HepG2 (cell line): ENCODE measurements at regions not wholly inside any gene's neighbourhood (a gene's known extent, or its start where the extent isn't known, plus 50 kb on each side); places are given as distances from the start of the nearest gene placed in this dataset.
A peak's percentile ranks its signal among the peaks of the same experiment; 100 is the strongest.

Experiments used
- ESRRA ChIP-seq: sonication (generic); formaldehyde crosslinking; IDR thresholded peaks from 2 replicates; pipeline ENCODE4 v1.5.1; 2020; ENCODE audit warnings: mild to moderate bottlenecking, low read depth, missing genetic modification reagents
- KLF12 ChIP-seq: sonication (generic); formaldehyde crosslinking; IDR thresholded peaks from 2 replicates; pipeline ENCODE4 v1.4.0; 2020; ENCODE audit warnings: missing genetic modification reagents, borderline replicate concordance
- MTF1 ChIP-seq: sonication (generic); formaldehyde crosslinking; IDR thresholded peaks from 2 replicates; pipeline ENCODE4 v1.5.0; 2020; ENCODE audit warnings: missing genetic modification reagents
- PRPF4 ChIP-seq: fragments of 200-400 bp; formaldehyde crosslinking; IDR thresholded peaks from 2 replicates; pipeline ENCODE4 v1.6.1; 2016; ENCODE audit warnings: low read length, low read depth; ENCODE audit not compliant: poor library complexity, severe bottlenecking
- SNAPC2 ChIP-seq: sonication (generic); formaldehyde crosslinking; IDR thresholded peaks from 2 replicates; pipeline ENCODE4 v1.8.1; 2022; ENCODE audit warnings: mild to moderate bottlenecking, missing genetic modification reagents
- THAP9 ChIP-seq: sonication (generic); formaldehyde crosslinking; IDR thresholded peaks from 2 replicates; pipeline ENCODE4; 2020; ENCODE audit warnings: missing genetic modification reagents, mild to moderate bottlenecking, borderline replicate concordance
- TMF1 ChIP-seq: sonication (generic); formaldehyde crosslinking; IDR thresholded peaks from 2 replicates; pipeline ENCODE4 v1.8.1; 2022; ENCODE audit warnings: low read depth, missing genetic modification reagents
- ZBTB46 ChIP-seq: sonication (generic); formaldehyde crosslinking; IDR thresholded peaks from 2 replicates; pipeline ENCODE4 v1.4.0; 2020; ENCODE audit warnings: mild to moderate bottlenecking, missing genetic modification reagents, borderline replicate concordance
- ZEB1 ChIP-seq: IDR thresholded peaks from 2 replicates; pipeline ENCODE4 v1.6.1; 2012; ENCODE audit warnings: mild to moderate bottlenecking, low read depth, inconsistent platforms; ENCODE audit not compliant: insufficient replicate concordance
- ZFY ChIP-seq: sonication (generic); formaldehyde crosslinking; IDR thresholded peaks from 2 replicates; pipeline ENCODE4 v1.4.0; 2020; ENCODE audit warnings: missing genetic modification reagents
- ZNF558 ChIP-seq: sonication (generic); formaldehyde crosslinking; IDR thresholded peaks from 2 replicates; pipeline ENCODE4 v1.9.0; 2022; ENCODE audit warnings: mild to moderate bottlenecking, missing genetic modification reagents, borderline replicate concordance
- ZNF607 ChIP-seq: sonication (generic); formaldehyde crosslinking; IDR thresholded peaks from 2 replicates; pipeline ENCODE4 v1.5.1; 2020; ENCODE audit warnings: missing genetic modification reagents, mild to moderate bottlenecking, borderline replicate concordance
- TF ChIP-seq, protein P1 (sequence below): sonication (generic); formaldehyde crosslinking; IDR thresholded peaks from 2 replicates; pipeline ENCODE4 v1.4.0; 2020; ENCODE audit warnings: missing genetic modification reagents, low read depth, mild to moderate bottlenecking, borderline replicate concordance
- TF ChIP-seq, protein P2 (sequence below): sonication (generic); formaldehyde crosslinking; IDR thresholded peaks from 2 replicates; pipeline ENCODE4 v1.4.0; 2020; ENCODE audit warnings: missing genetic modification reagents, borderline replicate concordance
- TF ChIP-seq, protein P3 (sequence below): IDR thresholded peaks from 2 replicates; pipeline ENCODE4 v1.6.1; 2016; ENCODE audit warnings: mild to moderate bottlenecking, missing biosample characterization, missing genetic modification reagents
- TF ChIP-seq, protein P4 (sequence below), 2 experiments: fragments of 450-650 bp in 1 of 2; sonication (generic) in 1 of 2; formaldehyde crosslinking; IDR thresholded peaks; 2 replicates each; pipeline versions ENCODE4 v1.5.0 to v1.8.0; 2020 to 2022; ENCODE audit warnings: mild to moderate bottlenecking in 1 of 2, missing genetic modification reagents in 1 of 2

DNA sequence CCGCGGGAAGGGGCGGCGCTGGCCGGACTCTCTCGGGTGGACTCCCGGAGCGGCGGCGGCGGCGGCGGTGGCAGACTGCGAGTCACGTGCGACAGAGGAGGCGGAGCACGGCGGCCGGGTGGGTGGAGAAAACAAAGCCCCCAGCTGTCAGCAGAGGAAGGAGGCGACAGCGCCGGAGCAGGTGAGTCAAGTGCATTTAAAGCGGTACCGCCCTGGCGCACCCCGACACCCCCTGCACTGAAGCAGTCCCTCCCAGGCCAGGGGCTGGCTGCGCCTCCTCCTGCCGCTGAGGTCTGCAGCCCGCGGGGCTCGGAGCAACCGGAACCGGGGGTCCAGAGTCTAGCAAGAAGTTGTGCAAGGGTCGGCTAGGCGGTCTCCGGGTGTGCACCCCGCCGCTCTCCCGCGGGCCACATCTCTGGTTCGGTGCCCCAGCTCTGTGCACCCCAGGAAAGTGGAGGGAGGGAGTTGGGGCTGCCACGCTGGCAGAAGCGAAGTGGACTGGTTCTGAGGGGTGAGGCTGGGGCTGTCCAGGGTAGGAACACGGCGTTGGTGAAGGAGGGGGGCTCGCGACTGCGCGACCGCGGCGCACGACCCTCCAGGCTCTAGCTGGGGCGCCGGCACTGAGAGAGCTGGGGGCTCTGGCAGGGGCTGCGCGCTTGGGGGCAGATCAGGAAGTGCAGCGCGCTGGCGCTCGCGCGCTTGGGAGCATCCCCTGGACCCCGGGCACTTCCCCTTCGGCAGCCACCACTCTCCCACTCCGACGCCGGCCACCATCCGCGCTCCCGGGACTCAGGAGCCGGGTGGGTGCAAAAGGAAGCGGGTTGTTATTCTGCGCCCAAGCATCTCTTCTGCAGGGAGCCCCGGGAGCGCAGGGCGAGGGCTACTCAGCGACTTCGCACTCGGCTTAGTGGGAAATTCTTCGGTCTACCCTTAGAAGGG lies 64.0 kb upstream of the MAPRE2 start (continued):
- TF ChIP-seq THAP9 (CRISPR knock-in tag): no peak; the same call in 1 of the 2 replicates
- peak; percentile 94; the same call in 1 of the 2 replicates for TF ChIP-seq ZNF558
- no peak for TF ChIP-seq PRPF4
- TF ChIP-seq, protein P1, sequence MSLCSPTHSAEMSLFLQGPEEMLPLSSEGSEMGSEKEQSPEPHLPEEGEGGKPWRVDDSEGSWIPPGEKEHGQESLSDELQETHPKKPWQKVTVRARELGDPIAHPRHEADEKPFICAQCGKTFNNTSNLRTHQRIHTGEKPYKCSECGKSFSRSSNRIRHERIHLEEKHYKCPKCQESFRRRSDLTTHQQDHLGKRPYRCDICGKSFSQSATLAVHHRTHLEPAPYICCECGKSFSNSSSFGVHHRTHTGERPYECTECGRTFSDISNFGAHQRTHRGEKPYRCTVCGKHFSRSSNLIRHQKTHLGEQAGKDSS (CRISPR knock-in tag): no peak; the same call in 1 of the 2 replicates
- TF ChIP-seq, protein P2, sequence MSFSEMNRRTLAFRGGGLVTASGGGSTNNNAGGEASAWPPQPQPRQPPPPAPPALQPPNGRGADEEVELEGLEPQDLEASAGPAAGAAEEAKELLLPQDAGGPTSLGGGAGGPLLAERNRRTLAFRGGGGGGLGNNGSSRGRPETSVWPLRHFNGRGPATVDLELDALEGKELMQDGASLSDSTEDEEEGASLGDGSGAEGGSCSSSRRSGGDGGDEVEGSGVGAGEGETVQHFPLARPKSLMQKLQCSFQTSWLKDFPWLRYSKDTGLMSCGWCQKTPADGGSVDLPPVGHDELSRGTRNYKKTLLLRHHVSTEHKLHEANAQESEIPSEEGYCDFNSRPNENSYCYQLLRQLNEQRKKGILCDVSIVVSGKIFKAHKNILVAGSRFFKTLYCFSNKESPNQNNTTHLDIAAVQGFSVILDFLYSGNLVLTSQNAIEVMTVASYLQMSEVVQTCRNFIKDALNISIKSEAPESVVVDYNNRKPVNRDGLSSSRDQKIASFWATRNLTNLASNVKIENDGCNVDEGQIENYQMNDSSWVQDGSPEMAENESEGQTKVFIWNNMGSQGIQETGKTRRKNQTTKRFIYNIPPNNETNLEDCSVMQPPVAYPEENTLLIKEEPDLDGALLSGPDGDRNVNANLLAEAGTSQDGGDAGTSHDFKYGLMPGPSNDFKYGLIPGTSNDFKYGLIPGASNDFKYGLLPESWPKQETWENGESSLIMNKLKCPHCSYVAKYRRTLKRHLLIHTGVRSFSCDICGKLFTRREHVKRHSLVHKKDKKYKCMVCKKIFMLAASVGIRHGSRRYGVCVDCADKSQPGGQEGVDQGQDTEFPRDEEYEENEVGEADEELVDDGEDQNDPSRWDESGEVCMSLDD (CRISPR knock-in tag): peak; percentile 89; the same call in 1 of the 2 replicates
- no peak; the same call in 1 of the 2 replicates for TF ChIP-seq ZFY (CRISPR knock-in tag)
- TF ChIP-seq ESRRA (CRISPR knock-in tag): no peak; the same call in 1 of the 2 replicates
- TF ChIP-seq, protein P3, sequence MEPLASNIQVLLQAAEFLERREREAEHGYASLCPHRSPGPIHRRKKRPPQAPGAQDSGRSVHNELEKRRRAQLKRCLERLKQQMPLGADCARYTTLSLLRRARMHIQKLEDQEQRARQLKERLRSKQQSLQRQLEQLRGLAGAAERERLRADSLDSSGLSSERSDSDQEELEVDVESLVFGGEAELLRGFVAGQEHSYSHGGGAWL (CRISPR knock-in tag): peak; percentile 20; the same call in 1 of the 2 replicates
- TF ChIP-seq MTF1: no peak
- peak; percentile 41; the same call in 1 of the 2 replicates for TF ChIP-seq TMF1 (CRISPR knock-in tag)
- TF ChIP-seq ZNF607: 0 out of 2 replicates have a peak, but pooled peaks have one; percentile 48
- TF ChIP-seq ZEB1: no peak
- TF ChIP-seq, protein P4, sequence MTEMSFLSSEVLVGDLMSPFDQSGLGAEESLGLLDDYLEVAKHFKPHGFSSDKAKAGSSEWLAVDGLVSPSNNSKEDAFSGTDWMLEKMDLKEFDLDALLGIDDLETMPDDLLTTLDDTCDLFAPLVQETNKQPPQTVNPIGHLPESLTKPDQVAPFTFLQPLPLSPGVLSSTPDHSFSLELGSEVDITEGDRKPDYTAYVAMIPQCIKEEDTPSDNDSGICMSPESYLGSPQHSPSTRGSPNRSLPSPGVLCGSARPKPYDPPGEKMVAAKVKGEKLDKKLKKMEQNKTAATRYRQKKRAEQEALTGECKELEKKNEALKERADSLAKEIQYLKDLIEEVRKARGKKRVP (CRISPR knock-in tag; IDR thresholded peaks at IDR 0.05): peak in 1 of 2 experiments; percentile 39; a peak in 1 of 4 replicates
- peak; percentile 48; the same call in 1 of the 2 replicates for TF ChIP-seq ZBTB46
- no peak for TF ChIP-seq KLF12
- TF ChIP-seq SNAPC2 (CRISPR knock-in tag): peak; percentile 81; the same call in 1 of the 2 replicates
